PC-3 (cell line): ENCODE measurements at regions not wholly inside any gene's neighbourhood (a gene's known extent, or its start where the extent isn't known, plus 50 kb on each side); places are given as distances from the start of the nearest gene placed in this dataset.

Experiments
- ATAC-seq: fragments of 200-7000 bp; cut with Tn5 transposase; 2 replicates; pipeline ENCODE4 v1.9.1; 2020; ENCODE audit warnings: mild to moderate bottlenecking, moderate library complexity
- BruUV-seq: library from RNA; stranded (reverse); fragments of 400-500 nt; replicated peaks from 2 replicates; lab custom pipeline; 2021; lab: Mats Ljungman, UMichigan
- CTCF ChIA-PET: fragments of 300-600 bp; sonication (Branson Sonifier 250); formaldehyde crosslinking; loops from one replicate; lab custom pipeline; 2022; ENCODE audit warnings: antibody characterized with exemption; lab: Charles Lee
- POLR2A ChIA-PET: fragments of 300-600 bp; sonication (Branson Sonifier 250); formaldehyde crosslinking; loops from one replicate; lab custom pipeline; 2022; ENCODE audit warnings: antibody characterized with exemption; ENCODE audit not compliant: unreplicated experiment; lab: Charles Lee
- DNase-seq: peaks from one replicate; pipeline ENCODE4 v3.0.0-alpha.2; 2015
- H2AFZ ChIP-seq: fragments of 300-600 bp; sonication (generic); 2 replicates; pipeline ENCODE4 v1.6.0; 2016; ENCODE audit warnings: antibody characterized with exemption, low read length
- H3F3A ChIP-seq: fragments of 300-600 bp; sonication (generic); one replicate; pipeline ENCODE4 v1.6.0; 2017; ENCODE audit warnings: antibody characterized with exemption, low read length, control low read depth, mild to moderate bottlenecking; ENCODE audit not compliant: unreplicated experiment
- H3K27ac ChIP-seq: fragments of 300-600 bp; sonication (generic); 2 replicates; pipeline ENCODE4 v1.5.1; 2016; ENCODE audit warnings: mild to moderate bottlenecking, low read length
- H3K27me3 ChIP-seq: fragments of 300-600 bp; sonication (generic); 2 replicates; pipeline ENCODE4 v1.6.1; 2016; ENCODE audit warnings: low read length, mixed read lengths
- H3K36me3 ChIP-seq: fragments of 300-600 bp; sonication (generic); 2 replicates; pipeline ENCODE4 v1.6.1; 2016; ENCODE audit warnings: low read depth, mixed run types, low read length, mixed read lengths
- H3K4me1 ChIP-seq: fragments of 300-600 bp; sonication (generic); 2 replicates; pipeline ENCODE4 v1.5.1; 2016; ENCODE audit warnings: low read length; ENCODE audit not compliant: insufficient read depth
- H3K4me2 ChIP-seq: fragments of 300-600 bp; sonication (generic); 2 replicates; pipeline ENCODE4 v1.6.0; 2016; ENCODE audit warnings: low read length
- H3K4me3 ChIP-seq: fragments of 300-600 bp; sonication (generic); 2 replicates; pipeline ENCODE4 v1.5.1; 2016; ENCODE audit warnings: mild to moderate bottlenecking, low read length, mixed read lengths
- H3K79me2 ChIP-seq: fragments of 300-600 bp; sonication (generic); 2 replicates; pipeline ENCODE4 v1.6.1; 2017; ENCODE audit warnings: low read length, mixed read lengths
- H3K9ac ChIP-seq: fragments of 300-600 bp; sonication (generic); 2 replicates; pipeline ENCODE4 v1.6.0; 2016; ENCODE audit warnings: mild to moderate bottlenecking, low read length
- H3K9me2 ChIP-seq: fragments of 300-600 bp; sonication (generic); replicated peaks from 2 replicates; pipeline ENCODE4 v1.6.1; 2016; ENCODE audit warnings: mixed run types, low read length, mixed read lengths
- H3K9me3 ChIP-seq: fragments of 300-600 bp; sonication (generic); 2 replicates; pipeline ENCODE4 v1.6.1; 2016; ENCODE audit warnings: low read length, mixed read lengths
- H4K20me1 ChIP-seq: fragments of 300-600 bp; sonication (generic); 2 replicates; pipeline ENCODE4 v1.6.1; 2016; ENCODE audit warnings: low read length, mixed read lengths
- CTCF ChIP-seq: fragments of 300-600 bp; sonication (generic); conservative IDR thresholded peaks from 2 replicates; pipeline ENCODE4 v1.5.1; 2017; ENCODE audit warnings: antibody characterized with exemption, low read depth, mild to moderate bottlenecking, low read length
- EZH2 ChIP-seq: fragments of 300-600 bp; sonication (generic); IDR thresholded peaks from one replicate; pipeline ENCODE4 v1.6.1; 2017; ENCODE audit warnings: antibody characterized with exemption, mild to moderate bottlenecking, low read length; ENCODE audit not compliant: unreplicated experiment
- EZH2phosphoT487 ChIP-seq: fragments of 300-600 bp; sonication (generic); IDR thresholded peaks from 2 replicates; pipeline ENCODE4 v1.6.1; 2018; ENCODE audit warnings: mild to moderate bottlenecking, antibody characterized with exemption, low read length, borderline replicate concordance
- intact Hi-C: fragments of 100-400 bp; cut with micrococcal nuclease; formaldehyde crosslinking; loops from 2 replicates; pipeline ENCODE4 v1.9.0; 2023

DNA sequence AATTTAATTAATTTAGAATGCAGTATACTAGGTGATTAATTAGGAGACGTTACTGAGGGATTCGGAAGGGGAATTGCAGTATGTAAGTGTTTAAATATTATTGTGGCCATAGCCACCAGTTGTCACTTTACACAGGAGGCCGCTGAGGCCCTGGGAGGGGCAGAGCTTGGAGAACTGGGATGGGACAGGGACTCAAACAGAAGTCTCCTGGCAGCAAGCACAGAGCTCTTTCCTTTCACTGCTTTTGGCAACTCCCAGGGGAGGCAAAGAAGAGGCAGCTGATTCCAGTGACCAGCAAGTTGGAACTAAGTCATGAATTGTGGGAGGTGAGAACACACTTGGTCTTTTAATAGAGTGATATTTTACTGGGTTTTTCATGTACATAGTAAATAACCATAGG, 248.6 kb downstream of the RPLP1 start:
- DNase-seq (no peak), ATAC-seq (no peak)
- no peak overlapping the region for H3K4me2 ChIP-seq
- H3K79me2 ChIP-seq: no peaks in the 10 kb centered on the region
- no peak overlapping the region for H3K9ac ChIP-seq
- no peaks in the 10 kb centered on the region for H3F3A ChIP-seq
- H3K27me3 ChIP-seq: no peaks in the 10 kb centered on the region
- H3K9me3 ChIP-seq: no peaks in the 10 kb centered on the region
- no peak for TF ChIP-seq EZH2phosphoT487
- no peak for TF ChIP-seq CTCF
- no peak for TF ChIP-seq EZH2
- no TSS peak for BruUV-seq
- H3K27ac ChIP-seq: no peak overlapping the region
- H3K4me3 ChIP-seq: no peak overlapping the region
- POLR2A ChIA-PET: interaction anchor here (0.5 kb wide), 1 partner anchor 397 kb away, joined by 8 read pairs; the partner anchor contains the start of gene TLE3
- no peaks in the 10 kb centered on the region for H3K4me1 ChIP-seq
- no peaks in the 10 kb centered on the region for H3K9me2 ChIP-seq
- intact Hi-C loops: no loop called here
- no peaks in the 10 kb centered on the region for H3K36me3 ChIP-seq
- no peaks in the 10 kb centered on the region for H4K20me1 ChIP-seq
- H2AFZ ChIP-seq: no peak overlapping the region
- CTCF ChIA-PET: no interaction called here

DNA sequence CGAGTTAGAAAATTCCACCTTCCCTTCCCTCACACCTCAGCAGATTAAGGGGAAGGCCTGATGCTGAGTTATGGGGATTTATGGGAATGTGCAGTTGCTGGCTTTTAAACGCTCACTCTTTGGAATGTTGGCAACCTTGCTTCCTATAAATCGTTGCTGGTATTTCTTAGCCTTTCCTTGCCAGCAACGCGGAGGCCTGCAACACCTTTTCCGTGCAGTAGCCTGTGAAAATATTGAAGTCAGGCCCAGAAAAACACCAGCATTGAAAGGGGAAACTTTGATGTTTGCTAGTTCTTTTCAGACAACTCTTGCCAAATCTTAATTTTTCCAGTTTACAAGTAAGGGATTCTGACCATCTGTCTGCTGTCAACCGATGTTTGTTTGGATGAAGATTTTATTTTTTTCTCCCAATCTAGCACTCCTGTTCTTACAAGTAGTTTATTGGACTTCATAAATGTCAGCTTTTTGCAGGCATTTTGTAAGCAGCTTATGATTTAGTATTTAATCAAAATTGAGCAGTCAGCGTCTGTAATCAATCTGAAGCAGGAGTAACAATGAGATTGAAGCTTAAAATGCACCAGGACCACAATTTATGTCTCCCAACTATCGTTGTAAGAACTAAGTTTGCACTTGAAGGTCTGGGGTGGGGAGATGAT, 251.0 kb downstream of the RPLP1 start:
- H2AFZ ChIP-seq: no peak overlapping the region
- H3K27ac ChIP-seq: no peak overlapping the region
- no peak overlapping the region for H3K9ac ChIP-seq
- no peaks in the 10 kb centered on the region for H3K36me3 ChIP-seq
- H3K9me3 ChIP-seq: no peaks in the 10 kb centered on the region
- TF ChIP-seq EZH2phosphoT487 (no peak), EZH2 (no peak), CTCF (no peak)
- H3K79me2 ChIP-seq: no peaks in the 10 kb centered on the region
- intact Hi-C loops: no loop called here
- no peak for DNase-seq
- no peaks in the 10 kb centered on the region for H3K4me1 ChIP-seq
- ChIA-PET POLR2A (no interaction called here), CTCF (no interaction called here)
- H3K27me3 ChIP-seq: no peaks in the 10 kb centered on the region
- no peak for ATAC-seq
- no TSS peak for BruUV-seq
- no peak overlapping the region for H3K4me2 ChIP-seq
- H3F3A ChIP-seq: no peaks in the 10 kb centered on the region
- no peaks in the 10 kb centered on the region for H4K20me1 ChIP-seq
- no peaks in the 10 kb centered on the region for H3K9me2 ChIP-seq
- no peak overlapping the region for H3K4me3 ChIP-seq

DNA sequence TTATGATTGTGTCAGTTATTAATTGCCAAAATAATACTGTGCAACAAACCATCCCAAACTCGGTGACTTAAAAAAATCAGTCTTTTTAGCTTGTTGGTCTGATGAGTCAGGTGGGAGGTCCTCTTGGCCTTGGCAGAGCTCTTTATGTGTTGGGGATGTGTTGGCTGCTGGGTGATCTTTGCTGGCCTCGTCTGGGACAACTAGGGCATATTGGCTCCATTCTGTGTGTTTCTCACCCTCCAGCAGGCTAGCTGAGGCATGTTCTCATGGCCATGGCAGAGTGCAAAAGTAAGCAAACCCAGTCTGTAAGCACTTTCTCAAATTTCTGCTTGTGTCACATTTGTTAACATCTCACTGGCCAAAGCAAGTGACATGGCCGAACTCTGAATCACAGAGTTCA, 251.6 kb downstream of the RPLP1 start:
- POLR2A ChIA-PET: no interaction called here
- no peak for ATAC-seq
- CTCF ChIA-PET: no interaction called here
- no peaks in the 10 kb centered on the region for H3K79me2 ChIP-seq
- H3K27me3 ChIP-seq: no peaks in the 10 kb centered on the region
- H3K9ac ChIP-seq: no peak overlapping the region
- H3K4me2 ChIP-seq: no peak overlapping the region
- no peaks in the 10 kb centered on the region for H4K20me1 ChIP-seq
- TF ChIP-seq EZH2phosphoT487: no peak
- TF ChIP-seq CTCF: no peak
- TF ChIP-seq EZH2: no peak
- H3K4me1 ChIP-seq: no peaks in the 10 kb centered on the region
- no peaks in the 10 kb centered on the region for H3F3A ChIP-seq
- no peak overlapping the region for H3K27ac ChIP-seq
- intact Hi-C loops: no loop called here
- H2AFZ ChIP-seq: no peak overlapping the region
- H3K9me2 ChIP-seq: no peaks in the 10 kb centered on the region
- DNase-seq: no peak
- H3K36me3 ChIP-seq: no peaks in the 10 kb centered on the region
- no peaks in the 10 kb centered on the region for H3K9me3 ChIP-seq
- H3K4me3 ChIP-seq: no peak overlapping the region
- BruUV-seq: no TSS peak
